Keratinocyte (primary cell): ENCODE measurements at regions not wholly inside any gene's neighbourhood (a gene's known extent, or its start where the extent isn't known, plus 50 kb on each side); places are given as distances from the start of the nearest gene placed in this dataset.

ENCODE experiments used
- EZH2 ChIP-seq: IDR thresholded peaks from one replicate; pipeline ENCODE4 v1.6.1; 2012; ENCODE audit warnings: inconsistent platforms, mild to moderate bottlenecking, low read length, moderate library complexity
- TF ChIP-seq, protein P1 (sequence below), 3 experiments: IDR thresholded peaks in 1 of 3; conservative IDR thresholded peaks in 1 of 3; optimal IDR thresholded peaks in 1 of 3; 2 replicates in 2 of 3; 3 replicates in 1 of 3; pipeline versions ENCODE3 to v1.5.1; 2011; ENCODE audit warnings: low read length in 3 of 3, mild to moderate bottlenecking in 3 of 3, moderate library complexity in 2 of 3, control low read depth in 1 of 3, inconsistent platforms in 1 of 3; ENCODE audit not compliant: insufficient read depth in 2 of 3; ENCODE audit errors: extremely low read depth in 1 of 3

- TF ChIP-seq, protein P1, sequence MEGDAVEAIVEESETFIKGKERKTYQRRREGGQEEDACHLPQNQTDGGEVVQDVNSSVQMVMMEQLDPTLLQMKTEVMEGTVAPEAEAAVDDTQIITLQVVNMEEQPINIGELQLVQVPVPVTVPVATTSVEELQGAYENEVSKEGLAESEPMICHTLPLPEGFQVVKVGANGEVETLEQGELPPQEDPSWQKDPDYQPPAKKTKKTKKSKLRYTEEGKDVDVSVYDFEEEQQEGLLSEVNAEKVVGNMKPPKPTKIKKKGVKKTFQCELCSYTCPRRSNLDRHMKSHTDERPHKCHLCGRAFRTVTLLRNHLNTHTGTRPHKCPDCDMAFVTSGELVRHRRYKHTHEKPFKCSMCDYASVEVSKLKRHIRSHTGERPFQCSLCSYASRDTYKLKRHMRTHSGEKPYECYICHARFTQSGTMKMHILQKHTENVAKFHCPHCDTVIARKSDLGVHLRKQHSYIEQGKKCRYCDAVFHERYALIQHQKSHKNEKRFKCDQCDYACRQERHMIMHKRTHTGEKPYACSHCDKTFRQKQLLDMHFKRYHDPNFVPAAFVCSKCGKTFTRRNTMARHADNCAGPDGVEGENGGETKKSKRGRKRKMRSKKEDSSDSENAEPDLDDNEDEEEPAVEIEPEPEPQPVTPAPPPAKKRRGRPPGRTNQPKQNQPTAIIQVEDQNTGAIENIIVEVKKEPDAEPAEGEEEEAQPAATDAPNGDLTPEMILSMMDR (optimal IDR thresholded peaks at IDR 0.05 in 1 of 3, IDR thresholded peaks at IDR 0.05 in 1 of 3, conservative IDR thresholded peaks at IDR 0.05 in 1 of 3; ENCODE audit: extremely low read depth in 1 of 3, insufficient read depth in 2 of 3, low read length in 3 of 3): no peak
- TF ChIP-seq EZH2: no peak
Measured at GRCh38 chr20:56943946-56944945, 315.1 kb downstream of the TFAP2C start.
